ENCODE measurements at regions not wholly inside any gene's neighbourhood (a gene's known extent, or its start where the extent isn't known, plus 50 kb on each side); places are given as distances from the start of the nearest gene placed in this dataset.

GRCh38 chr18:25881149-25881548, 209.3 kb downstream of the SS18 start:
- TF ChIP-seq, protein P1, sequence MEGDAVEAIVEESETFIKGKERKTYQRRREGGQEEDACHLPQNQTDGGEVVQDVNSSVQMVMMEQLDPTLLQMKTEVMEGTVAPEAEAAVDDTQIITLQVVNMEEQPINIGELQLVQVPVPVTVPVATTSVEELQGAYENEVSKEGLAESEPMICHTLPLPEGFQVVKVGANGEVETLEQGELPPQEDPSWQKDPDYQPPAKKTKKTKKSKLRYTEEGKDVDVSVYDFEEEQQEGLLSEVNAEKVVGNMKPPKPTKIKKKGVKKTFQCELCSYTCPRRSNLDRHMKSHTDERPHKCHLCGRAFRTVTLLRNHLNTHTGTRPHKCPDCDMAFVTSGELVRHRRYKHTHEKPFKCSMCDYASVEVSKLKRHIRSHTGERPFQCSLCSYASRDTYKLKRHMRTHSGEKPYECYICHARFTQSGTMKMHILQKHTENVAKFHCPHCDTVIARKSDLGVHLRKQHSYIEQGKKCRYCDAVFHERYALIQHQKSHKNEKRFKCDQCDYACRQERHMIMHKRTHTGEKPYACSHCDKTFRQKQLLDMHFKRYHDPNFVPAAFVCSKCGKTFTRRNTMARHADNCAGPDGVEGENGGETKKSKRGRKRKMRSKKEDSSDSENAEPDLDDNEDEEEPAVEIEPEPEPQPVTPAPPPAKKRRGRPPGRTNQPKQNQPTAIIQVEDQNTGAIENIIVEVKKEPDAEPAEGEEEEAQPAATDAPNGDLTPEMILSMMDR (IDR thresholded peaks at IDR 0.05), result no peak
- no peak for TF ChIP-seq POLR2A (IDR thresholded peaks at IDR 0.05)
